K562 (cell line): ENCODE measurements at regions not wholly inside any gene's neighbourhood (a gene's known extent, or its start where the extent isn't known, plus 50 kb on each side); places are given as distances from the start of the nearest gene placed in this dataset.

Source experiments
- ATAC-seq: fragments of 200-7000 bp; cut with Tn5 transposase; 3 replicates; pipeline ENCODE4 v1.9.1; 2020; ENCODE audit warnings: moderate library complexity
- BruUV-seq: library from RNA; stranded (reverse); fragments of 400-500 nt; replicated peaks from 2 replicates; lab custom pipeline; 2021; lab: Mats Ljungman, UMichigan
- CTCF ChIA-PET: fragments of 300-600 bp; formaldehyde crosslinking; extraction: SDS; loops from one replicate; lab custom pipeline; 2021; ENCODE audit warnings: low intra/inter-chr PET ratio; lab: Yijun Ruan, JAX
- POLR2A ChIA-PET: fragments of 300-600, 350-650 bp; sonication (Branson Sonifier 250); formaldehyde crosslinking; extraction: SDS; loops from one replicate; lab custom pipeline; 2021; ENCODE audit warnings: antibody characterized with exemption, inconsistent platforms; lab: Yijun Ruan, JAX
- DNase-seq, 4 experiments: peaks; one replicate each; pipeline versions ENCODE4 v3.0.0 to v3.0.0-alpha.2; 2011 to 2018; ENCODE audit warnings: low spot score in 3 of 4, mixed read lengths in 3 of 4; ENCODE audit errors: extremely low read depth in 1 of 4
- FAIRE-seq: peaks from 2 replicates; lab custom pipeline; 2011; peaks lifted over from hg19 to GRCh38; lab: Jason Lieb, UNC
- H2AFZ ChIP-seq: 2 replicates; pipeline ENCODE4 v1.6.0; 2011; ENCODE audit warnings: low read depth, low read length, control low read depth, inconsistent platforms
- H3K27ac ChIP-seq: fragments of 200-600 bp; 3 replicates; pipeline ENCODE4 v1.8.0; 2011; ENCODE audit warnings: low read depth, mild to moderate bottlenecking, control low read depth, inconsistent platforms, low read length, moderate library complexity, mixed read lengths; ENCODE audit errors: extremely low read depth
- H3K27me3 ChIP-seq, 2 experiments: fragments of 300-600 bp in 1 of 2; 2 replicates in 1 of 2; 3 replicates in 1 of 2; pipeline versions ENCODE4 v1.6.0 to v1.8.0; 2011; ENCODE audit warnings: inconsistent platforms in 2 of 2, low read length in 2 of 2, mild to moderate bottlenecking in 1 of 2, mixed read lengths in 1 of 2, moderate library complexity in 1 of 2; ENCODE audit not compliant: control insufficient read depth in 2 of 2, insufficient read depth in 2 of 2
- H3K36me3 ChIP-seq: fragments of 300-600 bp; 3 replicates; pipeline ENCODE4 v1.8.0; 2011; ENCODE audit warnings: mild to moderate bottlenecking, low read length, inconsistent platforms; ENCODE audit not compliant: control insufficient read depth, insufficient read depth
- H3K4me1 ChIP-seq, 2 experiments: fragments of 200-600 bp in 1 of 2; replicated peaks in 1 of 2; 2 replicates in 1 of 2; 3 replicates in 1 of 2; pipeline versions ENCODE4 v1.5.1 to v1.8.0; 2011; ENCODE audit warnings: inconsistent platforms in 2 of 2, low read length in 2 of 2, mild to moderate bottlenecking in 1 of 2, mixed read lengths in 1 of 2, moderate library complexity in 1 of 2; ENCODE audit not compliant: control insufficient read depth in 2 of 2, insufficient read depth in 2 of 2
- H3K4me2 ChIP-seq: 2 replicates; pipeline ENCODE4 v1.6.1; 2011; ENCODE audit warnings: low read length, control low read depth, inconsistent platforms, mixed read lengths; ENCODE audit not compliant: insufficient read depth
- H3K4me3 ChIP-seq: fragments of 200-600 bp; sonication (generic), shearing (Covaris generic); 2 replicates; pipeline ENCODE4 v1.5.1; 2016; ENCODE audit warnings: control low read depth, inconsistent platforms
- H3K79me2 ChIP-seq: fragments of 200-600 bp; 3 replicates; pipeline ENCODE4 v1.8.0; 2011; ENCODE audit warnings: low read length, inconsistent platforms; ENCODE audit not compliant: control insufficient read depth, insufficient read depth
- H3K9ac ChIP-seq, 2 experiments: 2 replicates each; pipeline versions ENCODE4 v1.6.0 to v1.6.1; 2011; ENCODE audit warnings: low read depth in 2 of 2, low read length in 2 of 2, control low read depth in 1 of 2, inconsistent platforms in 1 of 2, mild to moderate bottlenecking in 1 of 2, mixed read lengths in 1 of 2; ENCODE audit not compliant: insufficient read depth in 1 of 2
- H3K9me1 ChIP-seq: one replicate; pipeline ENCODE4 v1.6.0; 2011; ENCODE audit warnings: inconsistent platforms, mild to moderate bottlenecking, low read length, moderate library complexity; ENCODE audit not compliant: control insufficient read depth, insufficient read depth
- H3K9me3 ChIP-seq: replicated peaks from 2 replicates; pipeline ENCODE4 v1.5.1; 2011; ENCODE audit warnings: low read depth, low read length, inconsistent platforms; ENCODE audit not compliant: control insufficient read depth, insufficient read depth
- H4K20me1 ChIP-seq: replicated peaks from 2 replicates; pipeline ENCODE4 v1.6.1; 2011; ENCODE audit warnings: low read length, inconsistent platforms, mixed read lengths; ENCODE audit not compliant: control insufficient read depth, insufficient read depth
- COPS2 ChIP-seq: fragments of 450-650 bp; conservative IDR thresholded peaks from 2 replicates; pipeline ENCODE4 v1.6.1; 2016; ENCODE audit warnings: mild to moderate bottlenecking, moderate library complexity
- NFYB ChIP-seq: IDR thresholded peaks from 2 replicates; pipeline ENCODE4 v1.6.1; 2011; ENCODE audit warnings: mild to moderate bottlenecking, moderate library complexity; ENCODE audit not compliant: insufficient read length; ENCODE audit errors: extremely low read depth
- RBM17 ChIP-seq: fragments of 200-400 bp; formaldehyde crosslinking; IDR thresholded peaks from 2 replicates; pipeline ENCODE4 v1.6.1; 2017; ENCODE audit warnings: low read depth, mild to moderate bottlenecking, low read length, borderline replicate concordance
- ZBED1 ChIP-seq: IDR thresholded peaks from 2 replicates; pipeline ENCODE4 v1.6.1; 2014
- ZNF140 ChIP-seq: fragments of 250-450 bp; sonication (Bioruptor Pico); IDR thresholded peaks from 2 replicates; pipeline ENCODE4 v1.8.0; 2021; ENCODE audit warnings: moderate library complexity, mild to moderate bottlenecking, inconsistent platforms
- WGBS: fragments of 100-300 bp; shearing (Covaris generic); methylation state at CpG from one replicate; pipeline ENCODE4 v1.1.6; 2016; ENCODE audit warnings: low coverage, mixed read lengths; ENCODE audit not compliant: insufficient coverage; ENCODE audit errors: missing lambda C conversion rate; 5-methylcytosine and 5-hydroxymethylcytosine counted together
- in situ Hi-C: fragments of 300-500 bp; cut with MboI; formaldehyde crosslinking; loops from 4 replicates; pipeline ENCODE4 v1.15.0; 2018; ENCODE audit warnings: inconsistent platforms, mixed read lengths
- intact Hi-C: fragments of 100-400 bp; cut with micrococcal nuclease; formaldehyde crosslinking; loops from 2 replicates; pipeline ENCODE4 v1.14.2; 2022
- TF ChIP-seq, protein P1 (sequence below): fragments of 250-450 bp; sonication (Bioruptor Pico); IDR thresholded peaks from 2 replicates; pipeline ENCODE4 v1.4.0; 2020; ENCODE audit warnings: borderline replicate concordance
- TF ChIP-seq, protein P2 (sequence below): fragments of 250-450 bp; sonication (Bioruptor Pico); IDR thresholded peaks from 2 replicates; pipeline ENCODE4 v1.8.0; 2021; ENCODE audit warnings: borderline replicate concordance, mild to moderate bottlenecking, moderate library complexity; ENCODE audit not compliant: poor library complexity, severe bottlenecking
- TF ChIP-seq, protein P3 (sequence below): IDR thresholded peaks from 2 replicates; pipeline ENCODE4 v1.6.1; 2011; ENCODE audit warnings: borderline replicate concordance, low read depth, mild to moderate bottlenecking, moderate library complexity, low read length; ENCODE audit not compliant: insufficient read depth, poor library complexity, severe bottlenecking
- TF ChIP-seq, protein P4 (sequence below): sonication (generic); formaldehyde crosslinking; IDR thresholded peaks from 2 replicates; pipeline ENCODE4 v1.8.0; 2023; ENCODE audit warnings: missing genetic modification reagents, mild to moderate bottlenecking, borderline replicate concordance

DNA sequence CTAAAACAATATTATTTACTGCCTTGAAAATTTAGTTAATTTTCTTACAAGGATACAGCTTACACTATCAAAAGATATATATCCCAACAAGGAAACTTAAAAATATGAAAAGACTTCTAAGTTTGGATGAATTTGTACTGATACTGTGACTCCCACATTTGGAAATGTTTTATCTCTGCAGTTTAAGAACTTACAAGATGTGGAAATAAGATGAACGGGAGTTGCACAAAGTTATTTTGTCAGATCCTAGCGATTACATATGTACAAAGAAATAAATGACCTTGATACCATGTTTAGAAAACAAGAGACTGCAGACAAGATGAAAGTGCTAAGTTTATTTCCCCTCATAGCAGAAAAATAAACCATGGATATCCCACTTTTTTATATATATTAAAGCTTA lies 103.7 kb upstream of the TMEM106B start:
- in situ Hi-C loops = no loop called here
- BruUV-seq = no TSS peak
- H3K4me2 ChIP-seq = no peak overlapping the region
- H3K4me1 ChIP-seq = peaks cover 0 to 4% of the 10 kb centered on the region in 2 experiments; a peak in 1 of 5 replicates
- POLR2A ChIA-PET = no interaction called here
- H3K9me1 ChIP-seq = no peaks in the 10 kb centered on the region
- H3K4me3 ChIP-seq = no peak overlapping the region
- intact Hi-C loops = no loop called here
- DNase-seq (no peak), ATAC-seq (no peak), FAIRE-seq (no peak)
- no peak overlapping the region for H3K27ac ChIP-seq
- no peaks in the 10 kb centered on the region for H3K79me2 ChIP-seq
- WGBS = 0% methylated on average over 2 of the region's 2 CpGs
- no peaks in the 10 kb centered on the region for H4K20me1 ChIP-seq
- peaks cover 0 to 7% of the 10 kb centered on the region in 2 experiments; a peak in 1 of 5 replicates for H3K27me3 ChIP-seq
- no peaks in the 10 kb centered on the region for H3K36me3 ChIP-seq
- H3K9ac ChIP-seq = no peak overlapping the region
- no peaks in the 10 kb centered on the region; the same call in 1 of the 2 replicates for H3K9me3 ChIP-seq
- H2AFZ ChIP-seq = no peak overlapping the region
- CTCF ChIA-PET = no interaction called here
- no peak for TF ChIP-seq NFYB
- TF ChIP-seq, protein P1, sequence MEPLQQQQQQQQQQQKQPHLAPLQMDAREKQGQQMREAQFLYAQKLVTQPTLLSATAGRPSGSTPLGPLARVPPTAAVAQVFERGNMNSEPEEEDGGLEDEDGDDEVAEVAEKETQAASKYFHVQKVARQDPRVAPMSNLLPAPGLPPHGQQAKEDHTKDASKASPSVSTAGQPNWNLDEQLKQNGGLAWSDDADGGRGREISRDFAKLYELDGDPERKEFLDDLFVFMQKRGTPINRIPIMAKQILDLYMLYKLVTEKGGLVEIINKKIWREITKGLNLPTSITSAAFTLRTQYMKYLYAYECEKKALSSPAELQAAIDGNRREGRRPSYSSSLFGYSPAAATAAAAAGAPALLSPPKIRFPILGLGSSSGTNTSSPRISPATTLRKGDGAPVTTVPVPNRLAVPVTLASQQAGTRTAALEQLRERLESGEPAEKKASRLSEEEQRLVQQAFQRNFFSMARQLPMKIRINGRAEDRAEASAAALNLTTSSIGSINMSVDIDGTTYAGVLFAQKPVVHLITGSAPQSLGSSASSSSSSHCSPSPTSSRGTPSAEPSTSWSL (CRISPR knock-in tag) = no peak
- TF ChIP-seq, protein P2, sequence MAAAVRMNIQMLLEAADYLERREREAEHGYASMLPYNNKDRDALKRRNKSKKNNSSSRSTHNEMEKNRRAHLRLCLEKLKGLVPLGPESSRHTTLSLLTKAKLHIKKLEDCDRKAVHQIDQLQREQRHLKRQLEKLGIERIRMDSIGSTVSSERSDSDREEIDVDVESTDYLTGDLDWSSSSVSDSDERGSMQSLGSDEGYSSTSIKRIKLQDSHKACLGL (CRISPR knock-in tag) = no peak
- no peak for TF ChIP-seq COPS2
- TF ChIP-seq, protein P3, sequence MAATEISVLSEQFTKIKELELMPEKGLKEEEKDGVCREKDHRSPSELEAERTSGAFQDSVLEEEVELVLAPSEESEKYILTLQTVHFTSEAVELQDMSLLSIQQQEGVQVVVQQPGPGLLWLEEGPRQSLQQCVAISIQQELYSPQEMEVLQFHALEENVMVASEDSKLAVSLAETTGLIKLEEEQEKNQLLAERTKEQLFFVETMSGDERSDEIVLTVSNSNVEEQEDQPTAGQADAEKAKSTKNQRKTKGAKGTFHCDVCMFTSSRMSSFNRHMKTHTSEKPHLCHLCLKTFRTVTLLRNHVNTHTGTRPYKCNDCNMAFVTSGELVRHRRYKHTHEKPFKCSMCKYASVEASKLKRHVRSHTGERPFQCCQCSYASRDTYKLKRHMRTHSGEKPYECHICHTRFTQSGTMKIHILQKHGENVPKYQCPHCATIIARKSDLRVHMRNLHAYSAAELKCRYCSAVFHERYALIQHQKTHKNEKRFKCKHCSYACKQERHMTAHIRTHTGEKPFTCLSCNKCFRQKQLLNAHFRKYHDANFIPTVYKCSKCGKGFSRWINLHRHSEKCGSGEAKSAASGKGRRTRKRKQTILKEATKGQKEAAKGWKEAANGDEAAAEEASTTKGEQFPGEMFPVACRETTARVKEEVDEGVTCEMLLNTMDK = no peak
- TF ChIP-seq, protein P4, sequence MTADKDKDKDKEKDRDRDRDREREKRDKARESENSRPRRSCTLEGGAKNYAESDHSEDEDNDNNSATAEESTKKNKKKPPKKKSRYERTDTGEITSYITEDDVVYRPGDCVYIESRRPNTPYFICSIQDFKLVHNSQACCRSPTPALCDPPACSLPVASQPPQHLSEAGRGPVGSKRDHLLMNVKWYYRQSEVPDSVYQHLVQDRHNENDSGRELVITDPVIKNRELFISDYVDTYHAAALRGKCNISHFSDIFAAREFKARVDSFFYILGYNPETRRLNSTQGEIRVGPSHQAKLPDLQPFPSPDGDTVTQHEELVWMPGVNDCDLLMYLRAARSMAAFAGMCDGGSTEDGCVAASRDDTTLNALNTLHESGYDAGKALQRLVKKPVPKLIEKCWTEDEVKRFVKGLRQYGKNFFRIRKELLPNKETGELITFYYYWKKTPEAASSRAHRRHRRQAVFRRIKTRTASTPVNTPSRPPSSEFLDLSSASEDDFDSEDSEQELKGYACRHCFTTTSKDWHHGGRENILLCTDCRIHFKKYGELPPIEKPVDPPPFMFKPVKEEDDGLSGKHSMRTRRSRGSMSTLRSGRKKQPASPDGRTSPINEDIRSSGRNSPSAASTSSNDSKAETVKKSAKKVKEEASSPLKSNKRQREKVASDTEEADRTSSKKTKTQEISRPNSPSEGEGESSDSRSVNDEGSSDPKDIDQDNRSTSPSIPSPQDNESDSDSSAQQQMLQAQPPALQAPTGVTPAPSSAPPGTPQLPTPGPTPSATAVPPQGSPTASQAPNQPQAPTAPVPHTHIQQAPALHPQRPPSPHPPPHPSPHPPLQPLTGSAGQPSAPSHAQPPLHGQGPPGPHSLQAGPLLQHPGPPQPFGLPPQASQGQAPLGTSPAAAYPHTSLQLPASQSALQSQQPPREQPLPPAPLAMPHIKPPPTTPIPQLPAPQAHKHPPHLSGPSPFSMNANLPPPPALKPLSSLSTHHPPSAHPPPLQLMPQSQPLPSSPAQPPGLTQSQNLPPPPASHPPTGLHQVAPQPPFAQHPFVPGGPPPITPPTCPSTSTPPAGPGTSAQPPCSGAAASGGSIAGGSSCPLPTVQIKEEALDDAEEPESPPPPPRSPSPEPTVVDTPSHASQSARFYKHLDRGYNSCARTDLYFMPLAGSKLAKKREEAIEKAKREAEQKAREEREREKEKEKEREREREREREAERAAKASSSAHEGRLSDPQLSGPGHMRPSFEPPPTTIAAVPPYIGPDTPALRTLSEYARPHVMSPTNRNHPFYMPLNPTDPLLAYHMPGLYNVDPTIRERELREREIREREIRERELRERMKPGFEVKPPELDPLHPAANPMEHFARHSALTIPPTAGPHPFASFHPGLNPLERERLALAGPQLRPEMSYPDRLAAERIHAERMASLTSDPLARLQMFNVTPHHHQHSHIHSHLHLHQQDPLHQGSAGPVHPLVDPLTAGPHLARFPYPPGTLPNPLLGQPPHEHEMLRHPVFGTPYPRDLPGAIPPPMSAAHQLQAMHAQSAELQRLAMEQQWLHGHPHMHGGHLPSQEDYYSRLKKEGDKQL = no peak
- TF ChIP-seq ZBED1 = no peak
- TF ChIP-seq RBM17 = no peak
- no peak for TF ChIP-seq ZNF140 (CRISPR knock-in tag)
